ENCODE measurements at regions not wholly inside any gene's neighbourhood (a gene's known extent, or its start where the extent isn't known, plus 50 kb on each side); places are given as distances from the start of the nearest gene placed in this dataset.
"Not testable (repeated sequence)": the region's sequence is repeated elsewhere in the genome, so short reads cannot be mapped to it uniquely, and the experiment has no call there.

DNA sequence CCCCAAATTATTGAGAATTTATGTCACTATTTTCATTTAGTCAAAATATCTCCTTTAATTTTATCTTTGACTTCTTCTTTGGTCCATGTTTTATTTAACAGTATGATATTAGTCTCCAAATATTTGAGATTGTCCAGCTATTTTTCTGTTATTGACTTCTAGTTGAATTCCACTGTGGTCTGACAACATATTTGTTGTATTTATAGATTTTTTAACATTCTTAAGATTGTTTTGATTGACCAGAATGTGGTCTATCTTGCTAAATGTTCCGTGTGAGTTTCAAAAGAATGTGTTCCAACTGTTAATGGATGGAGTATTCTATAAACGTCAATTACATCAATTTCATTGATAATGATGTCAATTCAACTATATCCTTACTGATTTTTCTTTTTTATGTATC, 1452.1 kb downstream of the SUCLG1 start:
- DNase-seq: no peak

DNA sequence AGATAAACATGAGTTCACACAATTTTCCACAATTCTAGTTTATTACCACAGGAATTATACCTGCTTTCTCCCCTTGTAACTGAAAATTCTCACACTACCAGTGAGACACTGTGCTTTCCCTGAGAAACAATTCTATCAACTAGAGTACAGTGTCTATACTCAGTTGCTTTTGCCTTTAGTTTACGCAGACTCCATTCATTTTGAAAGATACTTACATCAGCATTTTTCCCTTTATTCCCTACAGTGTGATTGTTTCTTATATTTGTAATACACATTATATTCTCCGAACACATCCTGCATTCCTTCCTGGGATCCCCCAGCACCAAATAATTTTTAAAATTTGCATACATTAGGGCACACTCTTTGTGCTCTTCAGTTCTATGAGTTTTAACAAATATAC, 1455.5 kb downstream of the SUCLG1 start:
- no peak for DNase-seq

DNA sequence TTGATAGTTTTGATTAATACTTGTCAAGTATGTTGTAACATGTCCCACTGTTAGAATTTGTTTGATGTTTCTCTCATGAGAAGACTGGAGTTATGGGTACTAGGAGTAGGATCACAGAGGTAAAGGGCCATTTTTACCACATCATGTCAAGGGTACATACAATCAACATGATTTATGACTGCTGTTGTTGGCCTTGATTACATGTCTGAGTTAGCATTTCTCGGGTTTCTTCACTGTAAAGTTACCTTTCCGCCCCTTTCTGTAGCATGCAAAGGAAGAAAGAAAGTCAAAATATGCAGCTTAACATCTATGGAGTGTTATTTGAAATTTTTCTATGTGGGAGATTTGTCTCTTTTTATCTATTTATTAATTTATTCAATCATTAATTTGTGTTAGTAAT, 1456.4 kb downstream of the SUCLG1 start:
- no peak for DNase-seq

DNA sequence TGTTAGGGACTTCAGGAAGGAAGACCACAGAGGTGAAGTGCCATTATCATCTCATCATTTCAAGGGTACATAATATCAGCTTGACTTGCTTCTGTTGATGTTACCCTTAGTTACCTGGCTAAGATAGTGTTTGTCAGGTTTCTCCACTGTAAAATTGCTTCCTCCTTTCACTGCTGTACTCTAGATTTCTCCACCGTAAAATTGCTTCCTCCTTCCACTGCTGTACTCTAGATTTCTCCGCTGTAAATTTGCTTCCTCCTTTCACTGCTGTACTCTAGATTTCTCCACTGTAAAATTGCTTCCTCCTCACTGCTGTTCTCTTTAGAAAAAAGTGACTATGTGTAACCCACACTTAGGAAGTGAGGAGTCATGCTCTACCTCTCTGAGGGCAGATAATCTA, 1460.3 kb downstream of the SUCLG1 start:
- DNase-seq: no peak

DNA sequence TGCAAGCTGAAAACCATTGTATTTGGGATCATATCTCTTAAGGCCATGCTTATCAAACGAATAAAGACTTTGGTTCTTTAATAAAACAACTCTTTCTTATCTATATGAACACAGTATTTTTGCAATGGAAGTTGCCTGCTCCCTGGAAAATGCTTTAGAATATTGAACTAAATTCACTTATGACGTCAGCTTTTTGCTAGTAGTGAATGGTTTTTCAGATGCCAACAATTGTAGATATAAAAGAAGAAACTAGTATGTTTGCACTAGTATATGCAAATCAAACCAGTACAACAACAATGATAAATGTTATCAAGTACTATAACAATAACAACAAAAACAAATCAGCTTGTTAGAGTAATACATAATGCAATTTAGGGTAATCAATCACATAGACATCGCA, 1462.9 kb downstream of the SUCLG1 start:
- DNase-seq: no peak

DNA sequence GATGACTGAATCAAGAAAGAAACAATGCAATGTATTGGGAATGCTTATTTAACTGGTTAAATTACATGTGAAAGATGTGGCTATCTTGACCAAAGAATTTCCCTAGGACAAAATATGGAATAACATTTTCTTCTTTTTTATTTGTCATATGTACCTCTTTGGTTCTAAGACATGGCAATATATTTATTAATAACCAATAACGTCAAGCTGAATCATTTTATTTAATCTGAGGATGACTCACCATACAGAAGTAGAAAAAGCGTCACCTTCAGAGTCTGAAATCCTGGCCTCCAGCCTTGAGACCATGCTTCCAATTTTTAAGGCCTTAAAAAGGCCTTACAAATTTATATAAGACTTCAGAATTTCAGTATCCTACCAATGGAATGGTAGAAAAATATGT, 1464.9 kb downstream of the SUCLG1 start:
- DNase-seq: no peak

DNA sequence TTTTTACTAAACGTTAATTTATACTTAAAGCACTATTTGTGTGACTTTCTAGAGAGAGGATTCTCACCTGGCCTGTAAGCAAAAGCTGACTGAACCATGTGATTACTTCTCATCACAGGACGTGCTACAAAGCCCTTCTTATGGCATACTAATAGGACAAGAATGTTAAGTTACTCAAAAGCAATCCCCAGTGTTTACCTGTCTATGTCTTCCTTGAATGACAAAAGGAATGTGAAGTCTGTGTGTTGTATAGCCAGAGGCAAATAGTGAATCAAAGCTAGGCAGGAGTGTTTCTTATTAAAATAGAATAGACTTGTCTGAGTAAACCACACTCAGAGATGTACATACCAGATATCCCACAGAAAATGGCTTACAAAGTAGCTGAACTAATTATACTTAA, 1465.5 kb downstream of the SUCLG1 start:
- no peak for DNase-seq

DNA sequence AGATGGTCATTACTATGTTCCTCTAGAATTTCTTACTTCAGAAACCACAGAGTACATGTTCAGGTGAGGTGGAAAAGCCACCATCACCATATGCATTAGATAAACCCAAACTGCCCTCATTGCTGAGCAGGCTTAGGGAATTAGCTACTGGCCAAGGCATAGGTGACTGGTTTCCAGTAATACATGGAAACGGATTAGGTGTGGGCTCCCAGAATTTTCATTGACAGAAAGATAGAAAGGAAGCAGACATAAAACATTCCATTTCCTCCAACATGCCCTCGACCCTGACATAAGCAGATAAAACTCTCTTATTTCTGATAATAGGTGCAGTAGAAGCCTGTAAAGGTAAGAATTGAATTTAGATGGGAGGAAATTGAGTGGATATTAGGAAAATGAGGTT, 1466.1 kb downstream of the SUCLG1 start:
- no peak for DNase-seq

DNA sequence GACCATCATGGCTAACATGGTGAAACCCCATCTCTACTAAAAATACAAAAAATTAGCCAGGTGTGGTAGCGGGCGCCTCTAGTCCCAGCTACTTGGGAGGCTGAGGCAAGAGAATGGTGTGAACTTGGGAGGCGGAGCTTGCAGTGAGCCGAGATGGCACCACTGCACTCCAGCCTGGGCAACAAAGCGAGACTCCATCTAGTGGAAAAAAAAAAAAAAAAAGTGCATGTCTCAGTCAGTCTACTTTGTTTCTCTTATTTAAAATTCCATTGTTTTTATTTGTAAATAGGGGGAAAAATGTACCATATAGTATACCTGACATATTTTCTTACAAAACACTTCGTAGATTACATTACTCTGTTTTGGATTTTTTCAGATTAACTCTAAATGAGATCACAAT, 1471.4 kb downstream of the SUCLG1 start:
- not testable (repeated sequence) for DNase-seq

DNA sequence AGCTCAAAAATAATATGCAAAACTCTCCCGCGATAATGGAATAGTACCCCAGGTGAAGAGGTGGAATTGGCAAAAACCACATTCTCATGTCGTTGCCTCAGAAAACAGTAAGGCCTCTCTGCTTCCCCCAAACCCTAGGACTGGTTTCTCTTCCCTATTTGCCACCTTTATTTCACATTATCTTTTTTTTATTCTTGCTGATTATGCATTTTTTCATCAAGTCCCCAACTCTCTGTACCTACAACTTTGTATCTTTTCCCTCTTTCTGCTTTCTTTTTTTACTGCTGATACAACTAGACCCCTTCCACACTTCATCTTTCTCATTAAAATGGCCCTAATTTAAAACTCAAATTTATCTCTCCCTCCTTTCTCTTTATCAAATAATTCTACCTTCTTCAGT, 1472.2 kb downstream of the SUCLG1 start:
- DNase-seq: no peak

DNA sequence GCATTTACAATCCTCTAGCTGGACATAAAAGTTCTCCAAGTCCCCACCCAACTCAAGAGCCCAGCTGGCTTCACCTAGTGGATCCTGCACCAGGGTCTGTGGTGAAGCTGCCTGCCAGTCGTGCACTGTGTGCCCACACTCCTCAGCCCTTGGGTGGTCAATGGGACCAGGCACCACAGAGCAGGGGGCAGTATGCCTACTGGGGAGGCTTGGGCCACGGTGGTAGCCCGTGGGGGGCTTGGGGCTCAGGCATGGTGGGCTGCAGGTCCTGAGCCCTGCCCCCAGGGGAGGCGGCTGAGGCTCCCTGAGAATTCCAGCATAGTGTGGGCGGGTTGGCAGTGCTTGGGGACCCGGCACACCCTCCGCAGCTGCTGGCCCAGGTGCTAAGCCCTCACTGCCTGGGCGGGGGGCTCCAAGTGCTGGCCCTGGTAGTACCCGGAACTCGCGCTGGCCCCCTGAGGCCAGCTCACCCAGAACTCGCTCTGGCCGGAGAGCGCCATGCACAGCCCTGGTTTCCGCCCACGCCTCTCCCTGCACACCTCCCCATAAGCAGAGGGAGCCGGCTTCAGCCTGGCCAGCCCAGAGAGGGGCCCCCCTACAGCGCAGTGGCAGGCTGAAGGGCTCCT, 1473.4 kb downstream of the SUCLG1 start:
- DNase-seq: no peak

DNA sequence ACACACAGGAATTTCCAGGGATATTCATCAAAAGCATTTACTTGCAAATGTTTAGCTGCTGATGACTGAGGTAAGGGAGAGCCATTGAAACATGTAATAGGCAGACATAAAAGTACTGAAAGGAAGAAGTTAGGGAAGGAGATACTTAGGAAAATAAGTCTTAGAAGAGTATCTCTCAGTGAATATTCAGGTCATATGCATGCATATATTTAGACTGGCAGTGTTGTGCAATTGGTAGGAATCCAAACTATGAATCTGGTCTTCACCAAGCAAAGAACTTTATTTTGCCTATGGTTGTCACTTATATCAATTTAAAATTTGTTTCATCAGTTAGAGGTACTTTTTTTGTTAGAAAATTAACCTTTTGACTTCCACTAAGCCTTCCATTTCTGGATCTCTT, 1490.7 kb downstream of the SUCLG1 start:
- DNase-seq: no peak

DNA sequence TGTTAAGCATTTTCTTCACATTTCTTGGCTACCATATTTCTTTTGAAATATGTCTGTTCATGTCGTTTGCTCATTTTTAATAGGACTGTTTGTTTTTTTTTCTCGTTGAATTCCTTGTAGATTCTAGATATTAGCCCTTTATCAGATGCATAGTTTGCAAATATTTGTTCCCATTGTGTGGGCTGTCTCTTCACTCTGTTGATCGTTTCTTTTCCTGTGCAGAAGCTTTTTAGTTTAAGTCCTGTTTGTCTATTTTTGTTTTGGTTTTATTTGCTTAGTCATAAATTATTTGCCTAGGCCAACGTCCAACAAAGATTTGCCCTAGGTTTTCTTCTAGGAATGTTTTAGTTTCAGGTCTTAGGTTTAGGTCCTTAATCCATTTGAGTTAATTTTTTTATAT, 1494.7 kb downstream of the SUCLG1 start:
- no peak for DNase-seq

DNA sequence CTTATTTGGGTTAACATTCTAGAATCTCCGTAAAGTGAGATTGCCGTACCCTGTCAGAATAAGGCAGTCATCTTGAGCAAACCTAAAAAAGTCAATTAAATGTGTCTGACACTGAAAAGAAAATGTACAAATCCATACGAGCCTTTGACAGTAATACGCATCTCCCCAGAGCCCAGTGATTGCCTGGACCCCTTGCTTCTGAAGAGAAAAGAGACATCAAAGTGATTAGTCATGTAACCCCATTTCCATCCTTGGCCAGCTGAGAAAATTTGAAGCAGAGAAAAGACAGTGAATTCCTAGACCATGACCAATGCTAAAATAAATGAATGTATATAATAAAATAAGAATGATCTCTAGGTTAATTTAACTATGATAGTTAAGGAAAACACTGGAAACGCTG, 1499.4 kb downstream of the SUCLG1 start:
- DNase-seq: no peak

DNA sequence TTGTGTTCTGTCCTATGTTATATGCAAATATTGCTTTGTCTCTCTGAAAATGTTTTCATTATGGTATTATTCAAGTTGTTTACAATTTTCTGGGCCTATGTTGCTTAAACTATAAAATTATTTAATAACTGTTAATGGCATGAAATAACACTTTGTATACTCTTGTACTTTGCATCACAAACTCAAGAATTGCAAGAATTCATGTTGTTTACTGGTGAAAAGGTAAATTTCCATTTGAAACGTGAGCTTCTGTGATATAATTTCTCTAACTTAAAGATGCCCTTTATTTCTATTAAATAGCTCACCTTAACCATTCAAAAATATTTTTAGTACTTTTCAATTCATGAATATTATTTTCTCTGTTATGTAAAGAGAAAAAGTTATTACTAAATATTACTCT, 1504.2 kb downstream of the SUCLG1 start:
- no peak for DNase-seq

DNA sequence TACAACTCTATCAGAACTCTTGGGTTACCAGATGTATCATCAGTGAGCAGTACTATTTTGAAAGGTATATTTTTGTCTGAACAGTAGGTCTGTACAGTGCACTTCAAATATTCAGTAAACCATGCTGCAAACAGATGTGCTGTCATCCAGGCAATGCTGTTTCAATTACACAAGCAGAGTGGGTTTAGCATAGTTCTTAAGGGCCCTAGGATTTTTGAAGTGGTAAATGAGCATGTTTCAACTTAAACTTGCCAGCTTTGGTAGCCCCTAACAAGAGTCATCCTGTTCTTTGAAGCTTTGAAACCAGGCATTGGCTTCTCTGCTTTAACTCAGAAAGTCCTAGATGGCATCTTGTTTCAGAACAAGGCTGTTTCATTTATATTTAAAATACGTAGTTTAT, 1519.9 kb downstream of the SUCLG1 start:
- DNase-seq: no peak

DNA sequence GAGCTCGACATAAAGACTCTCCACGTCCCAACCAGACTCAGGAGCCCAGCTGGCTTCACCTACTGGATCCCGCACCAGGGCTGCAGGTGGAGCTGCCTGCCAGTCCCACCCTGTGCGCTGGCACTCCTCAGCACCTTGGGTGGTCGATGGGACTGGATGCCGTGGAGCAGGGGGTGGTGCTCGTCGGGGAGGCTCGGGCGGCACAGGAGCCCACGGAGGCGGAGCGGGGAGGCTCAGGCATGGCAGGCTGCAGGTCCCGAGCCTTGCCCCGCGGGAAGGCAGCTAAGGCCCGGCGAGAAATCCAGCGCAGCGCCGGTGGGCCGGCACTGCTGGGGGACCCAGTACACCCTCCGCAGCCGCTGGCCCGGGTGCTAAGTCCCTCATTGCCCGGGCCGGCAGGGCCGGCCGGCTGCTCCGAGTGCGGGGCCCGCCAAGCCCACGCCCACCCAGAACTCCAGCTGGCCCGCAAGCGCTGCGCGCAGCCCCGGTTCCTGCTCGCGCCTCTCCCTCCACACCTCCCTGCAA, 1520.7 kb downstream of the SUCLG1 start:
- not testable (repeated sequence) for DNase-seq

DNA sequence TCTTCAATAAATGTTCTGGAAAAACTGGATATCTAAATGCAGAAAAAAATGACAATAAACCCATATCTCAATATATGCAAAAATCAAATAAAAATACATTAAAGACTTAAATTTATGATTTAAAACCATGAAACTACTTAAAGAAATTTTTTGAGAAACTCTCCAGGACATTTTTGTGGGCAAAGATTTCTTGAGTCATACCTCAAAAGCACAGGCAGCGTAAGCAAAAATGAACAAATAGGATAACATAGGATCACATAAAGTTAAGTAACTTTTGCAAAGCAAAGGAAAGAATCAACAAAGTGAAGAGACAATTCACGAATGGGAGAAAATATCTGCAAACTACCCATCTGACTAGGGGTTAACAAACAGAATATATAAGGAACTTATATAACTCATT, 1545.5 kb downstream of the SUCLG1 start:
- DNase-seq: no peak

DNA sequence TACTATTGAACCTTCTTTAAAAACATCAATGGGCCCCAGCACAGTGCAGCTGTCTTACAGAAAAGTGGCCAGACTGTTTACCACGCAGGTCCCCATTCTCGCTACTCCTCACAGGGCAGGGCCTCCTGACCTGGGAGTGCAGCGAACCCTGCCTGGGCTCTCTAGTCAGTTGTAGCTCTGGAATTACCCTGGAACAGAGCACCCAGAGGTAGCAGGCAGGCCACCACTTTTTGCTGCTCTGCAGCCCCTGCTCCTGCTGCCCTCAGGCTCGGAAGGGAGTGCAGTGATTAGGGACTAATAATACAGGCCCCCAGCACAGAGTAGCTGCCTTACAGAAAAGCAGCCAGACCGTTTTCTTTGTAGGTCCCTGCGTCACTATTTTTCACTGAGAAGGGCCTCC, 1563.0 kb downstream of the SUCLG1 start:
- no peak for DNase-seq

DNA sequence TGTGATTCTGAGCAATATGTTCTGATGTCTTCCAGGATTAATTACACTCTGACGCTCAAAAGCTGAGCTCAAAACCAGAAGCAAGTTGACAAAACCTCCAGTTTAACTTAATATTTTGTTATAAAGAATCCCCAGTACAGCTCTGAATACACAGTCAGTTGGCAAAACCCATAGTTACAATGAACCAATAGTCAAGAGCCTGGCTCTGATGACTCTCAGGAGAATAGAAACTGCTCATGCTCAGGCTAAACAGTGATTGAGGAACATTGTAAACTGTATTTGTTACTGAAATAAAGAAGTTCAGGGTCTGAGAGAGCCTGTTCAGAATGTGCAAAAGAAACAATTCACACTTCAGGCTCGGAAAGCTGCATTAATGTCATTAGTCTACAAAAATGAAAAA, 1565.9 kb downstream of the SUCLG1 start:
- DNase-seq: no peak

DNA sequence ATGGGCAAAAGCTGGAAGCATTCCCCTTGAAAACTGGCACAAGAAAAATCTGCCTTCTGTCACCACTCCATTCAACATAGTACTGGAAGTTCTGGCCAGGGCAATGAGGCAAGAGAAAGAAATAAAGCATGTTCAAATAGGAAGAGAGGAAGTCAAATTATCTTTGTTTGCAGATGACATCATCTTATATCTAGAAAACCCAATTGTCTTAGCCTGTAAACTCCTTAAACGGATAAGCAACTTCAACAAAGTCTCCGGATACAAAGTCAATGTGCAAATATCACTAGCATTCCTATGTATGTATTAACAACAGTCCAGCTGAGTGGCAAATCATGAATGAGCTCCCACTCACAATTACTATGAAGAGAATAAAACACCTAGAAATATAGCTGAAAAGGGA, 1579.3 kb downstream of the SUCLG1 start:
- DNase-seq: no peak

DNA sequence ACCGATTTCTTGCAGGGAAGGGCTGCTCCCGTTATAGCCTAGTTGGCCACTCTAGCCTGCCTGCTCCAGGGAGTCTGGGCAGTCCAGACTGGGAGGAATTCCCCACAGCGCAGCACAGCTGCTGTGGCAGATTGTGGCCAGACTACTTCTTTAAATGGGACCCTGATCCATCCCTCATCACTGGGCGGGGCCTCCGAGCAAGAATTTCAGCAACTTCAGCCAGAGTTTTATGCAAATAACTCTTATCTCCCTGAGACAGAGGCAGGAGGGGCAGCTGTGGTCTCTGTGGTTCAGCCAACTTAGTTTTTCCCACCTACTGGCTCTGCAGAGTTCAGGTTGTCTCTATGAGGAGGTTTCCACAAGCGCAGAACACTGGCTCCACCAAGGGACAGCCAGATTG, 1583.2 kb downstream of the SUCLG1 start:
- no peak for DNase-seq

DNA sequence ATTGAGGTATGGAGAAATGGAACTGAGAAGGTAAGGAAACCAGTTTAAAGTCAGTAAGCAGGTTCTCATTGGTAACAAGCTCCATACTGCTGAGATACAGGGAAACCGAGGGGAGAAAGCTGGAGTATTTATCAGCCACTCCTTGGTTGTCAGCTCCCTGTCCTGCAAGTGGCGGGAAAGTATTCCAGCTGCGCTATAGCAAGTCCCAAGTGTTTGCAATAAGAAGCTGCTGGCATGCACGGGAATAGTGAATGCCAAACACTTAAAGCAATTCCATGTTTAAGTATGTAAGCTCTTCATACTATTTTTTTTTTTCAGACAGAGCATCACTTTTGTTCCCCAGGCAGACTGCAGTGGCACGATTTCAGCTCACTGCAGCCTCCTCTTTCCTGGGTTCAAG, 1601.1 kb downstream of the SUCLG1 start:
- no peak for DNase-seq

DNA sequence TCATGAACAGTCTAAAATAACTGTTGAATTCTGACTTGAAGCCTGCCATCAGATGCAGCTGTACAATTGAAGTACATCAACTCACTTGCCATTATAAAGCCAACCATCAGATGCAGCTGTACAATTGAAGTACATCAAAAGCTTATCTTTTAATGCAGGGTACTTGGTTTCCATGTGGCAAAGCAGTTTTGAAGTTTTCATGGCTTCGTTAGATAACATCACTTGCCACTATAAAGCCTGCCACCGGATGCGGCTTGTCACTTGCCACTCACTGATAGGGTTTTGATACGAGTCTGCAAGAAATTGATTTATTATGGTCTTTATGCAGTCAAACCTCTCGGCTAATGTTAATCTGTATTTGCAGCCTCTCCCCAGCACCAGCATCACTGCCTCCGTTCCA, 1605.8 kb downstream of the SUCLG1 start:
- no peak for DNase-seq

DNA sequence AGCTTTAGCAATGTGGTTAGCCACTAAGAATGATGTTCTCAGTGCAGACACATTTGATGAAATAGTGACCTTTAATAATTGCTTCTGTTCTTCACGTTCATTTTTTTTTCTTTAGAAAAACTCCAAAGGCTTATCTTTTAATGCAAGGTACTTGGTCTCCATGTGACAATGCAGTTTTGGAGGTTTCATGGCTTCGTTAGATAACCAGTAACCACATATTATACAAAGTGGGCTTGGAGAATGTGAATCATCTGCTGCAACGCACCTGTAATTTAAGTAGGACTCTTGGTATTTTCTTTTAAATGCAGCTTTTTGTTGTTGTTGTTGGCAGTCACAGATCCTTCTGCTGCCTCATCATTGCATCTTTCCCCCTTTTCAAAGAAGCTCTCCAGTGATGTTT, 1606.3 kb downstream of the SUCLG1 start:
- no peak for DNase-seq

DNA sequence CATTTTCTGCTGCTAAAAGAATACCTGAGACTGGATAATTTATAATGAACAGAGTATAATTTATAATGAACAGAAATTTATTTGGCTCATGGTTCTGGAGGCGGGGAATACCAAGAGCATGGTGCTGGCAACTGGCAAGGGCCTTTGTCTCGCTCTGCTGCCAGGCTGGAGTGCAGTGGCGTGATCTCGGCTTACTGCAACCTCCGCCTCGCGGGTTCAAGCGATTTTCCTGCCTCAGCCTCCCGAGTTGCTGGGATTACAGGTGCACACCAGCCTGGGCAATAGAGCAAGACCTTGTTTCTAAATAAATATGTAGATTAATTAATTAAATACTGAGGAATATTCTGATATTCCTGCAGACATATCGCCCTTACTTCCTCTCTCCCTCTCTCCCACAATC, 1610.8 kb downstream of the SUCLG1 start:
- DNase-seq: no peak

Measured in SHP77 (cell line).